ENCODE measurements at regions not wholly inside any gene's neighbourhood (a gene's known extent, or its start where the extent isn't known, plus 50 kb on each side); places are given as distances from the start of the nearest gene placed in this dataset.

DNA sequence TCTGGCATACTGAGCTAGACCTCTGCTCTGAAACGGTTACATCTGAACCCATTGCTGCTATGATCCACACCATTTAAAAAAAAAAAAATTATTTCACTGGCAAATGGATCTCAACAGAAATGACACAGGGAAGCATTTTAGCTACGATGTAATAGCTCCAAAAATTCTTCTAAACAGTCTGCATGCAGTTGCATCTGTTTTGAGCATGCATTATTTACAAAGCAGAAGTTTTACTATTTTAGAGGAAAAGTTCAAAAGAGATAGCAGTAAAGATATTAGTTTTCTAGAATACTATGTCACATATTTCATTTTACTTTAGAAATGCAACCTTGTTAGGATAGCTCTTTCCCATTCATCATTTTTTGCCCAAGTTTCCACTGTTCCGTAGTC is 265.7 kb downstream of the MEIS1 start:
- POLR2A ChIA-PET: no interaction called here
- CTCF ChIA-PET: no interaction called here
- no peak for DNase-seq (ENCODE audit: extremely low spot score)
- TF ChIP-seq ELF4 (IDR thresholded peaks at IDR 0.05) (no peak), ARNT (IDR thresholded peaks at IDR 0.05) (no peak), TARDBP (IDR thresholded peaks at IDR 0.05) (no peak), BHLHE40 (IDR thresholded peaks at IDR 0.05; ENCODE audit: borderline replicate concordance) (no peak), ZNF384 (IDR thresholded peaks at IDR 0.05) (no peak), L3MBTL2 (conservative IDR thresholded peaks at IDR 0.05) (no peak)

DNA sequence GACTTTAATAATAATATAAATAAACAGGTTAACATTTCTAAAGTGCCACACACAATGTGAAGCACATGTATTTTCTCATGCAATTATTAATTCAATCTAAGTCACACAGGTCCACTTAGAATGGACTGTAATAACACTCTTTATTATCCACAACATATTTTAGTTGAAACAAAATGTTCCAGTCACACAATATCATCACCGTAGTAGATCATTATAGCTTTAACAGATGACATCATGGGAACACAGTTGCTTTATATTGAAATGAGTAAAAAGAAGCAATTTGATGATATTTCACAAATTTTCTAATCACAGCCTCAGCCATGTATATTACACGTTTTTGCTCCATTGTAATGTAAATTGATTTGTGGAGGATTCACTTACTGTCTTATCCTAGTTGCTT is 266.3 kb downstream of the MEIS1 start:
- no peak for TF ChIP-seq HDGF (IDR thresholded peaks at IDR 0.05; ENCODE audit: borderline replicate concordance)
- no peak for TF ChIP-seq FOXK2 (IDR thresholded peaks at IDR 0.05)
- TF ChIP-seq, protein P1, sequence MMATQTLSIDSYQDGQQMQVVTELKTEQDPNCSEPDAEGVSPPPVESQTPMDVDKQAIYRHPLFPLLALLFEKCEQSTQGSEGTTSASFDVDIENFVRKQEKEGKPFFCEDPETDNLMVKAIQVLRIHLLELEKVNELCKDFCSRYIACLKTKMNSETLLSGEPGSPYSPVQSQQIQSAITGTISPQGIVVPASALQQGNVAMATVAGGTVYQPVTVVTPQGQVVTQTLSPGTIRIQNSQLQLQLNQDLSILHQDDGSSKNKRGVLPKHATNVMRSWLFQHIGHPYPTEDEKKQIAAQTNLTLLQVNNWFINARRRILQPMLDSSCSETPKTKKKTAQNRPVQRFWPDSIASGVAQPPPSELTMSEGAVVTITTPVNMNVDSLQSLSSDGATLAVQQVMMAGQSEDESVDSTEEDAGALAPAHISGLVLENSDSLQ (IDR thresholded peaks at IDR 0.05): no peak
- TF ChIP-seq SP1 (IDR thresholded peaks at IDR 0.05): no peak
- TF ChIP-seq L3MBTL2 (conservative IDR thresholded peaks at IDR 0.05): no peak
- no peak for TF ChIP-seq FOXM1 (IDR thresholded peaks at IDR 0.05; ENCODE audit: borderline replicate concordance)
- TF ChIP-seq ARNT (IDR thresholded peaks at IDR 0.05): no peak
- TF ChIP-seq NFRKB (IDR thresholded peaks at IDR 0.05): no peak
- TF ChIP-seq SUZ12 (IDR thresholded peaks at IDR 0.05): no peak
- POLR2A ChIA-PET: no interaction called here
- CTCF ChIA-PET: no interaction called here
- no peak for DNase-seq (ENCODE audit: extremely low spot score)

DNA sequence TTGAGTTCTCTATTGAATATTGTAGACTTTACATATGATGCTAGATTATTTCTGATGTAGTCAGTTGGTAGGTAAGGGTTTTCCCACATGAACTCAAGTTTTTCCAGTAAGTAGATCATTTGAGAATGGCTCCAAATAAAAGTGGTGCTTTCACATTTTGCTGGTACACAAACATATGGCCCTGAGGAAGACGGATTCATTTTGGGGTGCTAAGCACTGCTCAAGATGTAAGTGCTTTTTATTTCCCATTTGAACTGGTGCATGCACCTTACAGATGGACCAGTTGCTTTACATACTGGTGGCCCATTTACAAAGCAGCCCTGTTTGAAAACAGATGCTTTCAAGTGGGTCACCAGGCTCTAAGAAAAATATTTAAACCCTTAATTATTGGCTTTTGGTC is 266.7 kb downstream of the MEIS1 start:
- no peak for DNase-seq (ENCODE audit: extremely low spot score)
- TF ChIP-seq SUZ12 (IDR thresholded peaks at IDR 0.05) (no peak), ARNT (IDR thresholded peaks at IDR 0.05) (no peak), ELF4 (IDR thresholded peaks at IDR 0.05) (no peak), ZNF384 (IDR thresholded peaks at IDR 0.05) (no peak), CTBP1 (IDR thresholded peaks at IDR 0.05; ENCODE audit: borderline replicate concordance) (no peak), NFRKB (IDR thresholded peaks at IDR 0.05) (no peak), TARDBP (IDR thresholded peaks at IDR 0.05) (no peak), FOXM1 (IDR thresholded peaks at IDR 0.05; ENCODE audit: borderline replicate concordance) (no peak), FOXK2 (IDR thresholded peaks at IDR 0.05) (no peak), HDGF (IDR thresholded peaks at IDR 0.05; ENCODE audit: borderline replicate concordance) (no peak), LEF1 (IDR thresholded peaks at IDR 0.05; ENCODE audit: borderline replicate concordance) (no peak), SP1 (IDR thresholded peaks at IDR 0.05) (no peak)
- TF ChIP-seq, protein P1 (IDR thresholded peaks at IDR 0.05): no peak
- CTCF ChIA-PET: no interaction called here
- POLR2A ChIA-PET: no interaction called here

DNA sequence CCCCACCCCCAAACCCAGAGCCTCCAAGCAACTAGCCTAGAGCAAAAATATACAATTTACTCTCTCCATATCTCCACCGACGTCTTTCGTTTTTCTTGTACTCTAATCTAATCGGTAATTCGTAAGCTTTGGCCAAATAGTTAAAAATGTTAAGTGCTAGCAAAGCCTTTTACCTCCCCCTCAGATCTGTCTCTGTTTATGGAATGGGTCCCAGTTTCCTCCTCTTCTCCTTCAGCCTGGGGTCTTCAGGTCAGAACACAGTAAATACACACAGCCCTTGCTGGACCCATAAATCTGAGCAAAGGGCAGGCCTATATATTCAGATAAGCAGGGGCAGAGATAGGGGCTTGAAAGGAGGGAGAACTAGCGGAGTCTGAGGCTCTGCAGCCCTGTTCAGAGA is 267.4 kb downstream of the MEIS1 start:
- no peak for DNase-seq (ENCODE audit: extremely low spot score)
- POLR2A ChIA-PET: no interaction called here
- TF ChIP-seq L3MBTL2 (conservative IDR thresholded peaks at IDR 0.05) (no peak), NFRKB (IDR thresholded peaks at IDR 0.05) (no peak), FOXA1 (IDR thresholded peaks at IDR 0.05) (no peak), FOXK2 (IDR thresholded peaks at IDR 0.05) (no peak), SUZ12 (IDR thresholded peaks at IDR 0.05) (no peak), SP1 (IDR thresholded peaks at IDR 0.05) (no peak), FOXM1 (IDR thresholded peaks at IDR 0.05; ENCODE audit: borderline replicate concordance) (no peak), BHLHE40 (IDR thresholded peaks at IDR 0.05; ENCODE audit: borderline replicate concordance) (no peak), TARDBP (IDR thresholded peaks at IDR 0.05) (no peak), ELF4 (IDR thresholded peaks at IDR 0.05) (no peak), ARNT (IDR thresholded peaks at IDR 0.05) (no peak)
- CTCF ChIA-PET: no interaction called here

DNA sequence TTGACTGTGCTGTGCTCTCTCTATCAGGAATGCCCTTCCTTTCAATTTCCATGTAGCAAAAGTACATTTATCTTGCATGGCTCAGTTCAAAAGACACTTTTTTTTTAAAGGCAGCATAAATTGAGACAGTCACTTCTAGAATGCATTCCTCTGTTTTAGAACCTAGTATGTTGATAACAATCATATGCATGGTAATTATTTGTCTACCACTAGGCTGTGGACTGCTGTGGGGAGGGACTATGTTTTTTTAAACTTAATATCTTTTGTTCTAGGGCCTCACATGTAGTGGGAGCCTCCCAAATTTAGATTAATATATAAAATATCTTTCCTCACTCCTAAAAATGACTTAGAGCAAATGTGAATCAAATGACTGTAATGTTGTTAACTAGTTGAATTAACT is 269.9 kb downstream of the MEIS1 start:
- POLR2A ChIA-PET: no interaction called here
- DNase-seq (ENCODE audit: extremely low spot score): no peak
- CTCF ChIA-PET: no interaction called here
- TF ChIP-seq HDGF (IDR thresholded peaks at IDR 0.05; ENCODE audit: borderline replicate concordance) (no peak), ARNT (IDR thresholded peaks at IDR 0.05) (no peak), BHLHE40 (IDR thresholded peaks at IDR 0.05; ENCODE audit: borderline replicate concordance) (no peak)

DNA sequence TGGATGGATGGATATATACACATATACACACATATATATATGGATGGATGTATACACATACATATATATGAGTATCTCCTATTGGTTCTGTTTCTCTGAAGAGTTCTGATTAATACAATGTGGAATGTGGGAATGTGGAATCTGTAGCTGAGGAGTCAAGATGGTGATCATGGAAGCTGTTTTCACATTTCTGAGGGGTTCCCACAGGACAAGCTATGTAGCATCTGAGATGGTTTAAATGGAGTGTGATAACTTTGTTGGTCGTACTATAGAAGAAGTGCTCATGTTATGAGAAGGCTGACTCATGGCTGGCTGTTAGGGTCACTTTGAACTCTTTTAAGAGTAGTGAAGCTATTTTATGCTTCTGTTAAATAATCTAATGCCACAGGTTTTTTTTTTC is 279.7 kb downstream of the MEIS1 start:
- ChIA-PET POLR2A (no interaction called here), CTCF (no interaction called here)
- no peak for DNase-seq (ENCODE audit: extremely low spot score)

More for the DNA sequence above, 279.7 kb downstream of the MEIS1 start:
- no peak for TF ChIP-seq SUZ12 (IDR thresholded peaks at IDR 0.05)
- no peak for TF ChIP-seq CTBP1 (IDR thresholded peaks at IDR 0.05; ENCODE audit: borderline replicate concordance)
- TF ChIP-seq FOXA1 (IDR thresholded peaks at IDR 0.05): no peak
- no peak for TF ChIP-seq ZNF384 (IDR thresholded peaks at IDR 0.05)
- no peak for TF ChIP-seq L3MBTL2 (conservative IDR thresholded peaks at IDR 0.05)
- TF ChIP-seq TARDBP (IDR thresholded peaks at IDR 0.05): no peak
- no peak for TF ChIP-seq ARNT (IDR thresholded peaks at IDR 0.05)
- TF ChIP-seq, protein P1 (IDR thresholded peaks at IDR 0.05): no peak
- no peak for TF ChIP-seq FOXK2 (IDR thresholded peaks at IDR 0.05)
- TF ChIP-seq FOXM1 (IDR thresholded peaks at IDR 0.05; ENCODE audit: borderline replicate concordance): no peak
- TF ChIP-seq LEF1 (IDR thresholded peaks at IDR 0.05; ENCODE audit: borderline replicate concordance): no peak
- no peak for TF ChIP-seq HDGF (IDR thresholded peaks at IDR 0.05; ENCODE audit: borderline replicate concordance)
- no peak for TF ChIP-seq ELF4 (IDR thresholded peaks at IDR 0.05)
- TF ChIP-seq NFRKB (IDR thresholded peaks at IDR 0.05): no peak
- TF ChIP-seq SP1 (IDR thresholded peaks at IDR 0.05): no peak
- no peak for TF ChIP-seq BHLHE40 (IDR thresholded peaks at IDR 0.05; ENCODE audit: borderline replicate concordance)

Measured in HEK293T (cell line).